HG02840 (cell line): ENCODE measurements at regions not wholly inside any gene's neighbourhood (a gene's known extent, or its start where the extent isn't known, plus 50 kb on each side); places are given as distances from the start of the nearest gene placed in this dataset.
"Not testable (repeated sequence)": the region's sequence is repeated elsewhere in the genome, so short reads cannot be mapped to it uniquely, and the experiment has no call there.

Source experiments
- ATAC-seq: cut with Tn5 transposase; IDR thresholded peaks from one replicate; pipeline ENCODE4 v1.9.1; 2021; ENCODE audit warnings: mild to moderate bottlenecking, moderate library complexity, moderate number of reproducible peaks; ENCODE audit not compliant: unreplicated experiment, low FRiP score

DNA sequence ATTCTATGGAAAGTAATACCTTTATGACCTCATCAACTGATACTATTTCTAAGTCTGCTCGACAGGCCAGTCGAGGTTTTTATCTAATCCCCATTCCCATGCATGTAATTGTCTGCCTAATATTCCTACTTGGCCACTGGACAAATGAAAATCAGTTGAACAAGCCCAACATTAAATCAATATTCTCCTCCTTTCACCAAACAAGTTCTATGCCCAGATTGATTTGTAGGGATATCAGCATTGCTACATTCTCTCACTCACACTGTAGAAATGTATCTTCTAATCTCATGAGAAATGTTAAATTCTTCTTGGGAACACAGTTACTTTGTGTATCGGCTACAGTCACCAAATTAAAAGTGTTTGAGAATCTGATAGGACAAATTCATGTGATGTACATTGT is 208.8 kb upstream of the CTNND2 start:
- ATAC-seq, result no peak

DNA sequence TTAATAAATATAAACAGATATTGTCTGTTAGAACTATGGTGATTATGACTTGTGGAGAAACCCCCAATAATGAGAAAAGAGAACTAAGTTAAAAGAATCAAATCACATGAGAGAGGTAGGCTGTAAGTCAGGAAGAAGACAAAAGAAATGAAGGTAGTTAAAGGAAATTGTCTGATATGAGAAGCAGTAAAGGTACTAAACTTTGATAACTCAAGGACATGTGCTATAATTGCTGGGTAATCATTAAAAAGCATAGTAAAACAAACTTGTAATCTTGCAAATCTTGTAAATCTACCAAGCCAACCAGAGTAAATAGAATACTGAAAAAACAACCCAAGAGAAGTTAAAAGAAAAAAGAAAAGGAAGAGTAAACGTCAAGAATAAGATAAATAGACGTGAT is 207.0 kb upstream of the CTNND2 start:
- ATAC-seq, result no peak

DNA sequence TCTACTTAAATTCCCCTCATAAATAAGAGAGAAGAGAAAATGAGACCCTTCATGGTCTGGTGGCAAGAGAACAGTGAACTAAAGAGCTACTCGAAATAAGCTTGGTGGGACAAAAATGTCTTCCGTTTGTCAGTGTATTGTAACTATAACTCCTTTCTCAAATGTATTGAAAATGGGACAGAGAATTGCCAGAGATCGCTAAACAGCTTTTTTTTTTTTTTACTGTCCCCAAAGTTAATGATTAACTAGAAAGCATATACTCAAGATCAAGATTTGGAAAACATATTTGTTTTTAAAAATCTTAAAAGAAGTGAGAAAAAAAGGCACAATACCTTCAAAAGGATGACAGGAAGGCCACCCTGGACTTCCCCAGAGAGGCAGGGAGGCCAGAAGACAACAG is 206.4 kb upstream of the CTNND2 start:
- no peak for ATAC-seq

DNA sequence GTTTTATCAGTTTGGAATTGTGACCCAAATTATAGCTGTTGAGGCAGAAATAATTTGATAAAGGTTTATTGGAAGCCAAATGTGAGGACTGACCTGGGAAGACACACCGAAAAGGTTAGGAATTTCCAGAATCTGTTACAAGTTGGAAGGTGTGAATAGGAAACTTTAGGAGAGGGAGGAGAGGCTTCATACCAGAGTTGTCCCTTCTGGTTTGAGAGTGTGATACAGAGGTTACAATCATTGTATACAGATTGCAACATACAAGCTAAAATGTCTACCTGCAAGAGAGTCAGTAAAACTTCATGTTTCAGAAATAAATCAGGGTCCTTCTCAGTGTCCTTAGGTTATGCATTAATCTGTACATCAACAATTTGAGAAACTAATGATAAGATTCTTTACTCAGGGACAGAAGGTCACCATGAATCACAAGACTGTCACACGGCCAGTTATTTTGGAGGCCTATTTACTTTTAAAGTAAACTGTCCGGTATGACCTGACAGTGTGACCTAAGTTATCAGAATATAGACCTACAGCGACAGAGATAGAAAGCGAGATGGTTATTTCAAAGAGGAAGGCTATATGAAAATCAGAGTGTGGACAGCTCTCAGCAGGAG is 204.9 kb upstream of the CTNND2 start:
- no peak for ATAC-seq

DNA sequence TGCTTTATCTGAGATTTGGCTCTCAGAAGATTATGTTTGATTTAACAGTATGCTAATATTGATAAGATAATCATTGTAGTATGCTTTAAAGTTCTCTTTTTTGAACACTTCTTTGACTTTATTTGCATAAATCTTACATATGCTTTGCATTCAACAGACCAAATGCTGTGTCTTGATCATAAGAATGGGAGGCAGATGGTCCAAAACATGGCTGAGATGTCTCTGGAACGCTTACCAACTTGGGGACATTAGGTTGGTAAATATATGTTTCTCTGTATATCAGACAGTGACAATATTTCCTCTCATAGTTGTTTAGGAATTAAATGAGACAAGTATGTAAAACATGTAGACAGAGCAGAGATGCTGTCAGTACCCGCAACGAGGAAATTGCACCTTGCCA is 197.9 kb upstream of the CTNND2 start:
- no peak for ATAC-seq

DNA sequence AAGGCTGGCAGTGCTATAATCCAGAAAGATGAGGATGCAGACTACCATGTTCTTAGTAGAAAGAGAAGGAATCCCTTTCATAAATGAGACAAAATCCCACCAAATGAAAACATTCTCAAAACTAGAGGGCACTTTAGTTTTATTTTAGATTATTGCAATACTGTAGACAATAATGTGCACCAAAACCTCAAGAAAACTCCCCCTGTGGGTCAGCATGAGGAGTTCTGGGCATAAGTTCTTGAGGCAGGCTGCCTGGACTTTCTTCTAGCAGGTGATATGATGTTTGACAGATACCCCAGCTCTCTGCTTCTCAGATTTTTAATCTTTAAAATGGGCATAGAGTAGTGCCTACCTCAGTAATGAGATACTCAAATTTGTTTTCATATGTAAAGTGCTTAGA is 196.3 kb upstream of the CTNND2 start:
- ATAC-seq, result no peak

DNA sequence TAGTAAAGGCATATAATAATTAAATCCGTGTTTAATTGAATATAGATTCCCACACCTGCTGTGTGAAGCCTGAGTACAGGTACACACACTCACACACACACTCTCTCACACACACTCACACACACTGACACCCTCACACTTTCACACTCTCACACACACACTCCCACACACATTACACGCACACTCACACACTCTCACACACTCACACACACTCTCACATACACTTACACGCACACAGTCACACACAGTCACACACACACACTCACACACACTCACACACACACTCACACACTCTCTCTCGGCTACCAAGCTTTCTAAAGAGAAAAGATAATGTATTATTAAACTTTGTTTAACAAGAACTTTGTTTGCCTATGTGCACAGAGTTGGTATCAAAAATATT is 195.1 kb upstream of the CTNND2 start:
- no peak for ATAC-seq

DNA sequence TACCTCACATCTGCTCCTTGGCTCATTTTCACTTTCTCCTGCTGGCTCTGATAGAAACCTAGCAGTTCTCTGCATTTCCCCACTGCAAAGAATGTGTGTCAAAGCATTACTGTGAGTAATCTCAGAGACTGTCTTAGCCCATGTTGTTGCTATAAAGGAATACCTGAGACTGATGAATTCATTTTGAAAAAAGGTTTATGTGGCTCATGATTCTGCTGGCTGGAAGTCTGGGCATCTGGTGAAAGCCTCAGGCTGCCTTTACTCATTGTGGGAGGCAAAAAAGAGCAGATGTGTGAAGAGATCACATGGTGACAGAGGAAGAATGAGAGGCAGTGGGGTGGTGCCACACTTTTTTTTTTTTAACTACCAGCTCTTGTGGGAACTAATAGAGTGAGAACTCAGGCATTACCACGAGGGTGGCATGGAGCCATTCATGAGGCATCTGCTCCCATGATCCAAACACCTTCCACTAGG is 191.6 kb upstream of the CTNND2 start:
- ATAC-seq, result no peak

DNA sequence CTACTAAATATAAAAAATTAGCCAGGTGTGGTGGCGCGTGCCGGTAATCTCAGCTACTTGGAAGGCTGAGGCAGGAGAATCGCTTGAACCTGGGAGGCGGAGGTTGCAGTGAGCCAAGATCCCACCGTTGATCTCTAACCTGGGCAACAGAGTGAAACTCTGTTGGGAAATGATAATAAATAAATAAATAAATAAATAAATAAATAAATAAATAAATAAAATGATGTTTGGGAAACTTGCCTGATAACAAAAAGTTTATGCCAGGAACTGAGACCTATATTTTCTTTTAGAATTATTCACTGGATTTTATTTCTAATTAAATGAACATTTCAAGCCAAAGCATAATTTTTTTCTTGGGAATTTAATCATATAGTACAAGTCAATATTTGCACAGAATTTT is 189.3 kb upstream of the CTNND2 start:
- ATAC-seq, result no peak

DNA sequence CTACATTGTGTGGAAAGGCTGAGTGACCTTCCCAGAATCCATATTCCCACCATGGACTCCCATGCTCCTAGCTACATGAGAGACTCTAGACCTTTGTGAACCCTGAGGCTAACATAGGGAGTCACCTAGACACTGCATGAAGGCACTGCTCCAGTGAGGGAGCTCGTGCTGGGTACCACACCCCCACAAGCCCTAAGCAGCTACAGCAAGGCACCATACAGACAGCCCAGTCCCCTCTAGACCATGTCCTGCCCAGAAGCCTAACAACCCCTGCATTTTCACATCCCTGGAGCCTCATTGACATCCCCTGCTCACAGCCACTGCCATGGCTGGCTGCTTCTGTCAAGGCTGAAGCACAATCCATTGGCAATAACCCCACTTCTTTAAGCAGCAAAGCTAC is 176.5 kb upstream of the CTNND2 start:
- ATAC-seq, result no peak

DNA sequence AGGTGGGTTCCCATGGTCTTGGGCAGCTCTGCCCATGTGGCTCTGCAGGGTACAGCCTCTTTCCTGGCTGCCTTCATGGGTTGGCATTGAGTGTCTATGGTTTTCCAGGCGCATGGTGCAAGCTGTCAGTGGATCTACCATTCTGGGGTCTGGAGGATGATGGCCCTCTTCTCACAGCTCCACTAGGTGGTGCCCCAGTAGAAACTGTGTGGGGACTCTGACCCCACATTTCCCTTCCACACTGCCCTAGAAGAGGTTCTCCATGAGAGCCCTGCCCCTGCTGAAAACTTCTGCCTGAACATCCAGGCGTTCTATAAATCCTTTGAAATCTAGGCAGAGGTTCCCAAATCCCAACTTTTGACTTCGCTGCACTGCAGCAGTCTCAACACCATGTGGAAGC is 174.0 kb upstream of the CTNND2 start:
- not testable (repeated sequence) for ATAC-seq

DNA sequence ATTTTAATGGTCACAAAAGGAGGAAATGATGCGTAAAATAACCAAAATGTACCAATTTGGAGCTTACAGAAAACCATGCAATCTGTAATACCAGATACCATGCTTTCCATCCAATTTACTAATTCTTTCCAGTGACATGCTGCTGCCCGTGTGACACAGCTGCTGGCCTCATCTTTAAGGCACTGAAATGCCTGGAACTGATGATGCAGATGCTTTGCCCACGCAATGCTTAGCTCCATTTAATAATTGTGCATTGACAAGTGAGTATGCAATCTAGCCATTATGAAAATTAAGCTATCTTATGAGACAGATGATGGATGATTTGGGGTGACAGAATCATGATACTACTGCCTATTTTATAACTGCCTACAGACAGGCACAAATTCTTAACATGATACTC is 169.2 kb upstream of the CTNND2 start:
- no peak for ATAC-seq

DNA sequence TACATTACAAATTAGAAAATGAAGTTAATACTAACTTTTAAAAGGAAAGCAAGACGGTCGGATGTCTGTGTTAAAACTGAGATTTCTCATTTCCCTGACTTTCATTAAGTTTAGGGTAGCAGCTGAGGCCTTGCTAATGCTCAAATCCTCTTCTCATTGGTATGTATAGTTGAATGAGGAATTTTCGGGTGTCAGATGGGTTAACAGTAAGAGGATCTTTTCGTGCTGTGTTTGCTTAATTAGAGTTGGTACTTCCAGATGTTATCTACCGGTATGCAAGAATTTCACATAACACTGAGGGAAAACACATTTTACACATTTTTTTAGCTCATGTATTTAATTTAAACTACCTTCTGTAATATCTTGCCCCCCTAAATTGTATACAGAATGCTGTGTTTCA is 168.2 kb upstream of the CTNND2 start:
- no peak for ATAC-seq

DNA sequence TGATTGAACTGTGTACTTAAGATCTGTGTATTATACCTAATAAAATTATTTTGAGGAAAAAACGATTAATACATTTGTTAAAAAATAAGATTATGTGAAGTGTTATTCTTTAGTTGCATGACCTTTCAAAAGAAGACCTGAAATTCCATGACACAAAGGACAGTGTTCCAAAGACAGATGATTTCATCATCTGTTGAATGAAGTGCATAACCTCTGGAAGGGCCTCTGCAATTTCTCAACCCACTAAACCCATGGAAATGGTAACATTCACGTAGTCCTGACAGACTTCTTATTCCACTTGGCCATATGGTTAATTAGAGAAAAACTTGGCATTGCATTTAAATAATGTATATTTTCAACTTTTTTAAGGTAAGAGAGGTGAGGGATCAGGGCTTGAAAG is 167.2 kb upstream of the CTNND2 start:
- ATAC-seq, result no peak

DNA sequence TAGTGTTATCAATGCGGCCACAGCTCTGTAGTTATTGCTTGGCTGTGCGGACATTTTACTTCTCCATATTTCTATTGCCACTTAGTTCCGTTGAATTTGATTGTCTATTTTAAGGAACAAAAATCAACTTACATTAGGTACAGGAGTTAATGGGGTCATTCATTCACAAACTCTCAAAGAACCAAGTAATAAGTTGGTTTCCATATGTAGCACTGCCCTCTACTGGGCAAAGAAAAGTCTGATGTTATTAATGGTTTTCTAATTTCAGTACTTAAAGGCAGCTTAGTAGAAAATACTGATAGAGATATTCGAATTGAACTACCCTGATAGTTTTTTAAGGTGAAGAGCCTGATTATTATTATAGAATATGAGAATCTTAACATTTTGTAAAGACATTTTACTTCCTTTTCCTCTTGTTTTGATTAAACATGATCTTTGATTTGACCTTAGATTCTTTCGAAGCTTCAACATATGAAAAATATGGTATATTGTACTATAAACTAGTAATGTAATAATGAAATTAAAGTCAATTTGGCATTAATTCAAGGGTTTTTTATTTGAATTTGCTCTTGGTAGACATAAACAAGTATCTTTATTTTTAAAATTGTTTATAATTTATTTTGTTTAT is 119.5 kb upstream of the CTNND2 start:
- ATAC-seq, result no peak

DNA sequence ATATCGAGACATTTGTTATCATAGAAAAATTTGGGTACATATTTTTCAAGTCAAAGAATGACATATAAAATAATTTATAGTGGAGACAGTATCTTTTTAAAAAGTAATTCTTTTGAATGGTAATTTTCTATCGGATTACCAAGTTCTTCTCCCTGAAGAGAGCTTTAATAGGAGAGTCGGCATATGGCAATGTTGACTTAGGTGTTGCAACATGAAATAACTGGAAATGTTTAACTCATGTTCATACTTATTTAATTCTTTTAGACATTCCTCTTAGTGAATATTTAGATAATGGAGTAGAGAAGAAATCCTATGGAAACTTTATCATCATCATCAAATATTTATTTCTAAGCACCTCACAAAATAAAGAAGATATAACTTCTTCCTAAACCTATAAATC is 118.2 kb upstream of the CTNND2 start:
- no peak for ATAC-seq

DNA sequence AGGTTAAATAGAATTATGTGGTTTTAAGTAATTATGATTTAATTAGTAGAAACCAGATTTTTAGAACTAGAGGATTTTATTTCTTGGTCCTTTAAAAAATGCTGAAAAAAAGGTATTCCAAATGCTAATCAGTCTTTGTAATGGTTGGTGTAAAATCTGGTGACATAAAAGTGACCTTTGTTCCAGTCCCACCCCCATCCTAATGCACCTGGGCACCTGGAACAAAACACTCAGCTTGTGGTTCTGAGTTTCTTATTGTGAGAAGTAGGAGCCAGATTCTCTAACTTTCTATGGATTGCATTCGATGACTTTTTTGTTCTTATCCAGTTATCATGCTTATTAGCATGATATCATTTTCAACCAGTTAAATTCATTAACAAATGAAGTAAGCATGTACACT is 115.1 kb upstream of the CTNND2 start:
- no peak for ATAC-seq

DNA sequence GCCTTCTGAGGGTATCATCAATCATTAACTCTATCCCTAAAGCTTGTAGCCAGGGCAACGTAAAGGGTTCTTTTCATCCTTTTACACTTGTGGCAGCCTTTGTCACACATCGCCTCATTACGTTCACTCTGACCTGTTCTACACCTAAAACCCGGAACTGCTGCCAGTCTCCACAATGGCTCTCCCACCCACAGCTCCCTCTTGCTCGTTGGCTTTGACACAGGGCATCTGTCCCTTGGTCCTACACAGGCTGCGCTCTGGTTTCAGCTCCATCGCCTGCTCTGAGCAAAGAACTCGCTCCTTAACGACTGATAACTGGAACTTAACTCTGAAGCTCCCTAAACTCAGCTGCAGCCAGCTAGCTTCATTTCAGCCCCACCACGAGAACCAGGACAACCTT is 112.8 kb upstream of the CTNND2 start:
- ATAC-seq, result no peak

DNA sequence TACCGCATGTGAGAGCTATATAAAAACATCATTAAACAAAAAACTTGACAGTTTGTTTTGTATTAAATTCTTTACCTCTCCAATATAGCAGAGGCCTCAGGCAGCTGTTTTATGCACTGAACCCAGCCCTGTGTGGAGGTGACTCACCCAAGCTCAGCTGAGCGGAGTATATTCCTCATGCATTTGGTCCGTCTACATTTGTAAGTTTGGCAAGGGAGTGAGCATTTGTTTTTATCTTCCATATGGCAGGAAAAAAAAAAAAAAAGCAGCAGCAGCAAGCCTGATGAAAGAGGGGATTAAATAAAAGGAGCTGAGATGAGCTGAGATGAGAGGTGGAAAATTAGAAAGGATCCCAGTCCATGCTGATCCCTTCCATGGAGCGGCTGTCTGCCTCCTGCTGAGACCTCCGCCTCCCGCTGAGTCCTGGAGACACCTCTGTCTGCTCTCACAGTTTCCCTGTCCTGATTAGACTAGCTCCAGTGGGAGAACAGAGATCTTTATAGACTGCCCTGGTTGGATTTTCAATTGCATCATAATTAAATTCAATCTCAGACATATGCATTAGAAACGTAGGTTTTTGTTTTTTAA is 112.0 kb upstream of the CTNND2 start:
- ATAC-seq, result no peak

DNA sequence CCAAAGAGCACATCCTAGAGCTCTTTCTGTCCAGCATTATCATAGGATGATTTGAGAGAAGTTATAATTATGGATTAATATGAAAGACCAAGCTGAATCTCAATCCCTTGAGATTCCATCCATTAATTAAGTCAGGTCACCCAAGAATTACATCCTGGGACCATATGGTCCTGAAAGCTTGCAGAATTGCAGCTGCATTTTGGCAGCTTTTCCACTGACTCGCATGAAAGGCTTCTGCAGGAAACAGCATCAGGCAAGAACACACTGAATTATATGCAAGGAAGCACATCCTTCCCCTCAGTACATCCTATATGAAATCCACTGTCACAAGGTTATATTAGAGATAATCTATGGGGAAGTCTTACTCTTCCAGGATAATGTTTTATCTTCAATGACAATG is 109.1 kb upstream of the CTNND2 start:
- ATAC-seq, result no peak

DNA sequence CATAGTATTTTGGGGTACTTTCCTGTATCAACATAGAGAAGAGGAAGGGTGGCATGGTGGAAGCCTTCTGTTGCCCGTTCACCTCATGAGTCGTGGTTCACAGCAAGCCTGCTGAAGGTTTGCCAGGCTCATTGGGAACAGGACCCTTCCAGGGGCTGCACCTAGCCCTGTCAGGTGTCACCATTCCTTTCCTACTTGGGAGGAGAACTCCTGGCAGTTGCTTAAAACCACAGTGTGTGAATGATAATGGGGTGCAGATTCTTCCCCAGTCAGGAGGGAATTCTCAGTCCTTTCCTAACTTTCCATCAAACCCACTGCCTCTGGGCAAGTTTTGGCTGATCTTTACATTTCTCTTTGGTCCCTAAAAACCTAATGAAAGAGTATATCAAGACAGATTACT is 99.4 kb upstream of the CTNND2 start:
- ATAC-seq, result no peak

DNA sequence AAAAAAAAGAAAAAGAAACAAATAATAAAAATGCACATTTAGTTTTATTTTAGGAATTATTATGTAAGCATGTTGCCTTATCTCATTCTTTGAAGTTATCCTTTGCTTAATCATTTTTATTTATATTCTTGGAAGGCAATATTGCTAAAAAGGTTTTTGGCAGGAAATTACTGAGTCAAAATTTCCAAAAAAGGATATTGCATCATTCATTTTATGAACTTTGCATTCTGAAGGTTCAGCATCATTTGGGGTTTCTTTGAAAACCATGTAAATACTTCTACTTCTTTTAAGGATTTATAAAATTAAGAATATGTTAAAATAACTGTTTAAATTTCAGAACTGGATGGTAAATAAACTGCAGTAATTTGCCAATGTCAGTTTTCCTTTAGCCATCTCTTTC is 94.2 kb upstream of the CTNND2 start:
- ATAC-seq, result no peak
